Endothelial cell (in vitro differentiated cells): ENCODE measurements at regions not wholly inside any gene's neighbourhood (a gene's known extent, or its start where the extent isn't known, plus 50 kb on each side); places are given as distances from the start of the nearest gene placed in this dataset.

Experiments
- DNase-seq: peaks from one replicate; pipeline ENCODE4 v3.0.0; 2021; ENCODE audit warnings: low spot score
- H3K27ac Mint-ChIP-seq: one replicate; pipeline ENCODE4 v1.8.0; 2021; ENCODE audit warnings: mixed read lengths, inconsistent platforms; ENCODE audit not compliant: unreplicated experiment
- H3K27me3 Mint-ChIP-seq: one replicate; pipeline ENCODE4 v1.8.0; 2021; ENCODE audit warnings: mild to moderate bottlenecking, moderate library complexity, mixed read lengths, inconsistent platforms; ENCODE audit not compliant: unreplicated experiment
- H3K36me3 Mint-ChIP-seq: one replicate; pipeline ENCODE4 v1.8.0; 2021; ENCODE audit warnings: mild to moderate bottlenecking, low read depth, mixed read lengths, inconsistent platforms; ENCODE audit not compliant: unreplicated experiment
- H3K4me1 Mint-ChIP-seq: one replicate; pipeline ENCODE4 v1.8.0; 2021; ENCODE audit warnings: mild to moderate bottlenecking, mixed read lengths, inconsistent platforms; ENCODE audit not compliant: unreplicated experiment
- H3K4me3 Mint-ChIP-seq: one replicate; pipeline ENCODE4 v1.8.0; 2021; ENCODE audit warnings: mild to moderate bottlenecking, mixed read lengths, inconsistent platforms; ENCODE audit not compliant: unreplicated experiment
- H3K9me3 Mint-ChIP-seq: one replicate; pipeline ENCODE4 v1.8.0; 2021; ENCODE audit warnings: mixed read lengths, inconsistent platforms; ENCODE audit not compliant: unreplicated experiment
- CTCF ChIP-seq: fragments of 200-600 bp; sonication (generic); IDR thresholded peaks from one replicate; pipeline ENCODE4 v1.5.0; 2021; ENCODE audit warnings: antibody characterized with exemption; ENCODE audit not compliant: unreplicated experiment

- no peaks in the 10 kb centered on the region for H3K9me3 Mint-ChIP-seq
- DNase-seq = no peak
- H3K27me3 Mint-ChIP-seq = no peaks in the 10 kb centered on the region
- no peaks in the 10 kb centered on the region for H3K36me3 Mint-ChIP-seq
- no peaks in the 10 kb centered on the region for H3K4me1 Mint-ChIP-seq
- H3K27ac Mint-ChIP-seq = no peak overlapping the region
- TF ChIP-seq CTCF = no peak
- no peak overlapping the region for H3K4me3 Mint-ChIP-seq
Observed at GRCh38 chr2:189362283-189362682, 79.0 kb upstream of the WDR75 start.

DNA sequence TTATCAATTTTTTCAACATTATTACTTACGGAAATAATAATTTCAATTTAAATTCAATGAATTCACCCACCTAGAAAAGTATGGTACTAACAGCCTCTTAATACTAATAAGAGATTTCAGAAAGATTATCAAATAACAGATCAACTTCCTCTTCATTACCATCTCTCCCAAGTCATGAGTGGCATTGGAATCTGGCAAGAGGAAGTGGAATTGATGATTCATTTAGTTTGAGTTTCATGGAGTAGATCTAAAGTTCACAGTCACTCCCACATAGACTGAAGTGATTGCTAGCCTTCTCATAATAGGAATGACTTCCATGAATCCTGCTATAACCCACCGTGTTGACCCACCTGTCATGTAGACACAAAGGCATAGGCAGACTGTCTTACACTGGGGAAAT, 77.7 kb upstream of the WDR75 start:
- no peak overlapping the region for H3K4me3 Mint-ChIP-seq
- TF ChIP-seq CTCF = no peak
- no peak overlapping the region for H3K27ac Mint-ChIP-seq
- H3K27me3 Mint-ChIP-seq = no peaks in the 10 kb centered on the region
- H3K9me3 Mint-ChIP-seq = no peaks in the 10 kb centered on the region
- H3K4me1 Mint-ChIP-seq = no peaks in the 10 kb centered on the region
- no peak for DNase-seq
- no peaks in the 10 kb centered on the region for H3K36me3 Mint-ChIP-seq

GRCh38 chr2:189364607-189365006, 76.7 kb upstream of the WDR75 start:
- DNase-seq = no peak
- TF ChIP-seq CTCF = no peak
- Mint-ChIP-seq H3K27me3 (no peaks in the 10 kb centered on the region), H3K36me3 (no peaks in the 10 kb centered on the region), H3K9me3 (no peaks in the 10 kb centered on the region), H3K4me3 (no peak overlapping the region), H3K27ac (no peak overlapping the region), H3K4me1 (no peaks in the 10 kb centered on the region)

GRCh38 chr2:189366349-189366748, 74.9 kb upstream of the WDR75 start:
- Mint-ChIP-seq H3K27ac (no peak overlapping the region), H3K36me3 (no peaks in the 10 kb centered on the region), H3K4me3 (no peak overlapping the region), H3K4me1 (no peaks in the 10 kb centered on the region), H3K27me3 (no peaks in the 10 kb centered on the region), H3K9me3 (no peaks in the 10 kb centered on the region)
- no peak for TF ChIP-seq CTCF
- no peak for DNase-seq

GRCh38 chr2:189367343-189367742, 73.9 kb upstream of the WDR75 start:
- no peak for TF ChIP-seq CTCF
- Mint-ChIP-seq H3K4me1 (no peaks in the 10 kb centered on the region), H3K36me3 (no peaks in the 10 kb centered on the region), H3K4me3 (no peak overlapping the region), H3K27ac (no peak overlapping the region), H3K27me3 (no peaks in the 10 kb centered on the region), H3K9me3 (no peaks in the 10 kb centered on the region)
- DNase-seq = no peak
